SH-SY5Y (cell line): ENCODE measurements at regions not wholly inside any gene's neighbourhood (a gene's known extent, or its start where the extent isn't known, plus 50 kb on each side); places are given as distances from the start of the nearest gene placed in this dataset.

ENCODE experiments used
- GATA2 ChIP-seq: IDR thresholded peaks from 2 replicates; pipeline ENCODE4 v1.6.1; 2011; ENCODE audit warnings: mild to moderate bottlenecking, low read depth, low read length
- GATA3 ChIP-seq: IDR thresholded peaks from 2 replicates; pipeline ENCODE4 v1.6.1; 2011; ENCODE audit warnings: low read depth, mild to moderate bottlenecking, low read length, moderate library complexity

- TF ChIP-seq GATA3 = no peak
- TF ChIP-seq GATA2 = no peak
These were observed 1048.4 kb downstream of the SLITRK1 start for GRCh38 chr13:82833923-82834322.
